Nephron (organoid): ENCODE measurements at regions not wholly inside any gene's neighbourhood (a gene's known extent, or its start where the extent isn't known, plus 50 kb on each side); places are given as distances from the start of the nearest gene placed in this dataset.

ENCODE experiments used
- H3K27ac Mint-ChIP-seq, 3 experiments: 2 replicates each; pipeline ENCODE4 v1.8.0; 2020; ENCODE audit warnings: mixed read lengths in 3 of 3, mild to moderate bottlenecking in 2 of 3, moderate library complexity in 1 of 3
- H3K27me3 Mint-ChIP-seq: 2 replicates; pipeline ENCODE4 v1.8.0; 2021; ENCODE audit warnings: low read depth, mild to moderate bottlenecking, moderate library complexity, mixed read lengths
- H3K36me3 Mint-ChIP-seq: 2 replicates; pipeline ENCODE4 v1.8.0; 2020; ENCODE audit warnings: low read depth, mixed read lengths
- H3K4me1 Mint-ChIP-seq: 2 replicates; pipeline ENCODE4 v1.8.0; 2020; ENCODE audit warnings: mixed read lengths
- H3K4me3 Mint-ChIP-seq, 3 experiments: 2 replicates each; pipeline ENCODE4 v1.8.0; 2020; ENCODE audit warnings: mild to moderate bottlenecking in 3 of 3, mixed read lengths in 3 of 3, moderate library complexity in 2 of 3
- H3K9me3 Mint-ChIP-seq: 2 replicates; pipeline ENCODE4 v1.8.0; 2020; ENCODE audit warnings: mixed read lengths
- CTCF ChIP-seq, 3 experiments: fragments of 200-600 bp; sonication (generic); IDR thresholded peaks; one replicate each; pipeline ENCODE4 v1.5.0; 2021; ENCODE audit warnings: antibody characterized with exemption in 3 of 3; ENCODE audit not compliant: unreplicated experiment in 3 of 3

GRCh38 chr16:51779240-51779639 is 628.2 kb upstream of the SALL1 start:
- no peaks in the 10 kb centered on the region for H3K9me3 Mint-ChIP-seq
- H3K36me3 Mint-ChIP-seq = no peaks in the 10 kb centered on the region
- peaks cover 9% of the 10 kb centered on the region for H3K27me3 Mint-ChIP-seq

GRCh38 chr16:51773071-51773890 is 622.2 kb upstream of the SALL1 start:
- no peak for TF ChIP-seq CTCF (IDR thresholded peaks at IDR 0.05; ENCODE audit: unreplicated experiment in 3 of 3)
- Mint-ChIP-seq H3K9me3 (no peaks in the 10 kb centered on the region), H3K4me3 (no peak overlapping the region), H3K27me3 (peaks cover 33% of the 10 kb centered on the region), H3K27ac (no peak overlapping the region), H3K36me3 (no peaks in the 10 kb centered on the region), H3K4me1 (no peaks in the 10 kb centered on the region)

More at GRCh38 chr16:51779240-51779639, 628.2 kb upstream of the SALL1 start:
- H3K4me1 Mint-ChIP-seq = no peaks in the 10 kb centered on the region
- no peak overlapping the region for H3K27ac Mint-ChIP-seq
- no peak for TF ChIP-seq CTCF (IDR thresholded peaks at IDR 0.05; ENCODE audit: unreplicated experiment in 3 of 3)
- no peak overlapping the region for H3K4me3 Mint-ChIP-seq

GRCh38 chr16:51766739-51767138 is 615.7 kb upstream of the SALL1 start:
- Mint-ChIP-seq H3K36me3 (no peaks in the 10 kb centered on the region), H3K4me3 (no peak overlapping the region), H3K27me3 (peaks cover 71% of the 10 kb centered on the region), H3K4me1 (peaks cover 21% of the 10 kb centered on the region), H3K9me3 (no peaks in the 10 kb centered on the region), H3K27ac (no peak overlapping the region)
- TF ChIP-seq CTCF (IDR thresholded peaks at IDR 0.05; ENCODE audit: unreplicated experiment in 3 of 3) = no peak

GRCh38 chr16:51763072-51763661 is 612.1 kb upstream of the SALL1 start:
- peak overlapping the region; percentile 48 to 85 (median 72) for H3K27ac Mint-ChIP-seq
- peaks cover 25% of the 10 kb centered on the region for H3K4me1 Mint-ChIP-seq
- TF ChIP-seq CTCF (IDR thresholded peaks at IDR 0.05; ENCODE audit: unreplicated experiment in 3 of 3) = no peak
- H3K4me3 Mint-ChIP-seq = peak overlapping the region; percentile 17 to 49 (median 39)
- peaks cover 81% of the 10 kb centered on the region for H3K27me3 Mint-ChIP-seq
- H3K36me3 Mint-ChIP-seq = no peaks in the 10 kb centered on the region
- no peaks in the 10 kb centered on the region for H3K9me3 Mint-ChIP-seq

- Mint-ChIP-seq H3K9me3 (no peaks in the 10 kb centered on the region), H3K36me3 (no peaks in the 10 kb centered on the region), H3K27ac (peak overlapping the region; percentile 43 to 70 (median 48)), H3K4me3 (peak overlapping the region; percentile 68 to 78 (median 73)), H3K4me1 (peaks cover 25% of the 10 kb centered on the region), H3K27me3 (peaks cover 81% of the 10 kb centered on the region)
- TF ChIP-seq CTCF (IDR thresholded peaks at IDR 0.05; ENCODE audit: unreplicated experiment in 3 of 3) = peak; percentile 96 to 97 (median 97)
These were observed 611.3 kb upstream of the SALL1 start for GRCh38 chr16:51762081-51762996.
